Fibroblast of lung (primary cell): ENCODE measurements at regions not wholly inside any gene's neighbourhood (a gene's known extent, or its start where the extent isn't known, plus 50 kb on each side); places are given as distances from the start of the nearest gene placed in this dataset.

Source experiments
- DNase-seq, 2 donors: peaks; one replicate each; pipeline versions ENCODE4 v3.0.0 to v3.0.0-alpha.2; 2010; ENCODE audit warnings: low read depth in 2 of 2
- H2AFZ ChIP-seq: 2 replicates; pipeline ENCODE4 v1.5.1; 2012; ENCODE audit warnings: low read length, control low read depth, inconsistent platforms
- H3K27ac ChIP-seq: 2 replicates; pipeline ENCODE4 v1.5.1; 2011; ENCODE audit warnings: low read length, control low read depth; ENCODE audit not compliant: insufficient read depth
- H3K27me3 ChIP-seq: 2 replicates; pipeline ENCODE4 v1.5.1; 2011; ENCODE audit warnings: mild to moderate bottlenecking, low read length; ENCODE audit not compliant: control insufficient read depth, insufficient read depth
- H3K36me3 ChIP-seq: 2 replicates; pipeline ENCODE4 v1.5.1; 2011; ENCODE audit warnings: low read length; ENCODE audit not compliant: control insufficient read depth, insufficient read depth
- H3K4me1 ChIP-seq: 2 replicates; pipeline ENCODE4 v1.5.1; 2011; ENCODE audit warnings: low read length; ENCODE audit not compliant: control insufficient read depth, insufficient read depth; ENCODE audit errors: extremely low read depth
- H3K4me2 ChIP-seq: 2 replicates; pipeline ENCODE4 v1.5.1; 2011; ENCODE audit warnings: low read length, control low read depth; ENCODE audit not compliant: insufficient read depth; ENCODE audit errors: extremely low read depth
- H3K4me3 ChIP-seq, 4 experiments: fragments of 200-600 bp in 1 of 4; sonication (generic) in 1 of 4; replicated peaks in 1 of 4; 2 replicates each; pipeline ENCODE4 v1.5.1; 2011 to 2016; ENCODE audit warnings: low read length in 4 of 4, low read depth in 3 of 4, mild to moderate bottlenecking in 3 of 4, control low read depth in 2 of 4, inconsistent platforms in 1 of 4, mixed read lengths in 1 of 4; ENCODE audit not compliant: insufficient read depth in 1 of 4; ENCODE audit errors: control extremely low read depth in 1 of 4
- H3K79me2 ChIP-seq: 2 replicates; pipeline ENCODE4 v1.5.1; 2012; ENCODE audit warnings: mild to moderate bottlenecking, low read length, inconsistent platforms; ENCODE audit not compliant: control insufficient read depth, insufficient read depth
- H3K9ac ChIP-seq: 2 replicates; pipeline ENCODE4 v1.5.1; 2011; ENCODE audit warnings: mild to moderate bottlenecking, low read length, control low read depth; ENCODE audit not compliant: insufficient read depth
- H3K9me3 ChIP-seq: 2 replicates; pipeline ENCODE4 v1.5.1; 2012; ENCODE audit warnings: low read depth, low read length; ENCODE audit not compliant: control insufficient read depth, insufficient read depth
- H4K20me1 ChIP-seq: 2 replicates; pipeline ENCODE4 v1.5.1; 2011; ENCODE audit warnings: low read length; ENCODE audit not compliant: control insufficient read depth, insufficient read depth; ENCODE audit errors: extremely low read depth
- CTCF ChIP-seq, 2 donors: IDR thresholded peaks in 1 of 2; conservative IDR thresholded peaks in 1 of 2; 1 replicate in 1 of 2; 2 replicates in 1 of 2; pipeline ENCODE4 v1.5.1; 2011 to 2012; ENCODE audit warnings: low read length in 2 of 2, control low read depth in 1 of 2, inconsistent platforms in 1 of 2, low read depth in 1 of 2, mild to moderate bottlenecking in 1 of 2
- EZH2 ChIP-seq: IDR thresholded peaks from 2 replicates; pipeline ENCODE4 v1.5.1; 2012; ENCODE audit warnings: low read length, control low read depth, mild to moderate bottlenecking; ENCODE audit errors: missing control alignments

- no peak overlapping the region for H3K27ac ChIP-seq
- no peak for DNase-seq
- no peaks in the 10 kb centered on the region for H3K9me3 ChIP-seq
- no peak overlapping the region for H3K4me3 ChIP-seq
- no peaks in the 10 kb centered on the region for H3K79me2 ChIP-seq
- H3K9ac ChIP-seq, result no peak overlapping the region
- no peaks in the 10 kb centered on the region for H3K4me1 ChIP-seq
- H2AFZ ChIP-seq, result no peak overlapping the region
- no peak for TF ChIP-seq CTCF (conservative IDR thresholded peaks at IDR 0.05 in 1 of 2, IDR thresholded peaks at IDR 0.05 in 1 of 2; ENCODE audit: low read depth in 1 of 2, low read length in 2 of 2)
- no peak for TF ChIP-seq EZH2
- no peak overlapping the region for H3K4me2 ChIP-seq
- H4K20me1 ChIP-seq, result no peaks in the 10 kb centered on the region
- H3K36me3 ChIP-seq, result no peaks in the 10 kb centered on the region
- H3K27me3 ChIP-seq, result no peaks in the 10 kb centered on the region
Observed at GRCh38 chr5:118208031-118208453, 780.3 kb downstream of the DTWD2 start.

GRCh38 chr5:118199801-118200200 lies 788.5 kb downstream of the DTWD2 start:
- H3K27me3 ChIP-seq, result no peaks in the 10 kb centered on the region
- no peaks in the 10 kb centered on the region for H4K20me1 ChIP-seq
- no peaks in the 10 kb centered on the region for H3K9me3 ChIP-seq
- no peak overlapping the region for H3K27ac ChIP-seq
- no peak for TF ChIP-seq EZH2
- no peak for TF ChIP-seq CTCF (conservative IDR thresholded peaks at IDR 0.05 in 1 of 2, IDR thresholded peaks at IDR 0.05 in 1 of 2; ENCODE audit: low read depth in 1 of 2, low read length in 2 of 2)
- no peak overlapping the region for H2AFZ ChIP-seq
- H3K4me3 ChIP-seq, result no peak overlapping the region
- no peak overlapping the region for H3K9ac ChIP-seq
- H3K36me3 ChIP-seq, result no peaks in the 10 kb centered on the region
- no peak overlapping the region for H3K4me2 ChIP-seq
- no peaks in the 10 kb centered on the region for H3K4me1 ChIP-seq
- no peak for DNase-seq
- H3K79me2 ChIP-seq, result no peaks in the 10 kb centered on the region

- Histone ChIP-seq H3K9me3 (no peaks in the 10 kb centered on the region), H4K20me1 (no peaks in the 10 kb centered on the region), H2AFZ (no peak overlapping the region), H3K9ac (no peak overlapping the region), H3K27me3 (no peaks in the 10 kb centered on the region), H3K79me2 (no peaks in the 10 kb centered on the region), H3K4me1 (no peaks in the 10 kb centered on the region), H3K4me3 (no peak overlapping the region), H3K27ac (no peak overlapping the region), H3K36me3 (no peaks in the 10 kb centered on the region), H3K4me2 (no peak overlapping the region)
- no peak for DNase-seq
- TF ChIP-seq CTCF (conservative IDR thresholded peaks at IDR 0.05 in 1 of 2, IDR thresholded peaks at IDR 0.05 in 1 of 2; ENCODE audit: low read depth in 1 of 2, low read length in 2 of 2), result no peak
- TF ChIP-seq EZH2, result no peak
Observed at GRCh38 chr5:118196229-118196628, 792.1 kb downstream of the DTWD2 start.
